ENCODE measurements at regions not wholly inside any gene's neighbourhood (a gene's known extent, or its start where the extent isn't known, plus 50 kb on each side); places are given as distances from the start of the nearest gene placed in this dataset.

DNA sequence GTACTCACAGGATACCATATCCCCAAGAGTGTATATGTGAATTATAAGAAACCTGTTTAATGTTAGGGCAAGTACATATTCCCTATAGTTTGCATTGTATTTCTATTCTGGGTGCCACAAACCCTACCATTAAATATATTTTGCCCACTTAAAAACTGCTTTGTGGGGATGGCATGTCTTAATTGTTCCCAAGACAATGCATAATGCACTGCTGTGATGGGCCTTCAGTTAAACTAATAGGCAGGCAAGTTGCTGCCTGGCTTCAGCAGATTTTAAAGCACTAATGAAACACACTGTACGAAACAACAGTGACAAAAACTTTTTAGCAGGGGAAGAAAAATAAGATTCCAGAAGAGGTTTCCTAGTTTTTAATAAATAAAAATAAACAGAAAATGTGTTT, 104.8 kb upstream of the VRK2 start:
- no peaks in the 10 kb centered on the region for H3K4me1 Mint-ChIP-seq (ENCODE audit: unreplicated experiment)
- no peak overlapping the region for H3K27ac Mint-ChIP-seq (ENCODE audit: unreplicated experiment)
- H3K36me3 Mint-ChIP-seq (ENCODE audit: low read depth, unreplicated experiment), result no peaks in the 10 kb centered on the region
- TF ChIP-seq, protein P1, sequence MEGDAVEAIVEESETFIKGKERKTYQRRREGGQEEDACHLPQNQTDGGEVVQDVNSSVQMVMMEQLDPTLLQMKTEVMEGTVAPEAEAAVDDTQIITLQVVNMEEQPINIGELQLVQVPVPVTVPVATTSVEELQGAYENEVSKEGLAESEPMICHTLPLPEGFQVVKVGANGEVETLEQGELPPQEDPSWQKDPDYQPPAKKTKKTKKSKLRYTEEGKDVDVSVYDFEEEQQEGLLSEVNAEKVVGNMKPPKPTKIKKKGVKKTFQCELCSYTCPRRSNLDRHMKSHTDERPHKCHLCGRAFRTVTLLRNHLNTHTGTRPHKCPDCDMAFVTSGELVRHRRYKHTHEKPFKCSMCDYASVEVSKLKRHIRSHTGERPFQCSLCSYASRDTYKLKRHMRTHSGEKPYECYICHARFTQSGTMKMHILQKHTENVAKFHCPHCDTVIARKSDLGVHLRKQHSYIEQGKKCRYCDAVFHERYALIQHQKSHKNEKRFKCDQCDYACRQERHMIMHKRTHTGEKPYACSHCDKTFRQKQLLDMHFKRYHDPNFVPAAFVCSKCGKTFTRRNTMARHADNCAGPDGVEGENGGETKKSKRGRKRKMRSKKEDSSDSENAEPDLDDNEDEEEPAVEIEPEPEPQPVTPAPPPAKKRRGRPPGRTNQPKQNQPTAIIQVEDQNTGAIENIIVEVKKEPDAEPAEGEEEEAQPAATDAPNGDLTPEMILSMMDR (IDR thresholded peaks at IDR 0.05; ENCODE audit: unreplicated experiment), result no peak
- DNase-seq (ENCODE audit: low spot score), result no peak
- H3K9me3 Mint-ChIP-seq (ENCODE audit: unreplicated experiment), result no peaks in the 10 kb centered on the region
- no peak overlapping the region for H3K4me3 Mint-ChIP-seq (ENCODE audit: unreplicated experiment)
- H3K27me3 Mint-ChIP-seq (ENCODE audit: unreplicated experiment), result no peaks in the 10 kb centered on the region

DNA sequence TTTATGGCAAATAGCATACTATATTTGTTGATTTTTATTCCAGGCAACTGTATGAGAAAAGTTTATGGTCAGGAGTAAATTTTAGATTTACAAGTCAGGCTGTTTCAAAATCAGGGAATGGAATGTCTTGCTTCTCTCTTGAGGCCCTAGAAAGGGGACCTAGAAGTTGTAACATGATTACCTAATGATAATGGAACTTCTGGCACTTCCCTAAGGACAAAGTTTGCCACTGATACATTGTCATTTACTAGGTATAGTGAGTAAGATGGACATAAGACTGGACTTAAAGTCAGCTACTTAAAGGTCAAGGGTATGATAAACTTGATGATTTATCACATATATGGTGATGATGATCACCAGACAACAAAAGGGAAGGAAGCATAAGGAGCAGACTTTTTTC, 103.3 kb upstream of the VRK2 start:
- DNase-seq (ENCODE audit: low spot score), result no peak
- H3K4me1 Mint-ChIP-seq (ENCODE audit: unreplicated experiment), result no peaks in the 10 kb centered on the region
- TF ChIP-seq, protein P1 (IDR thresholded peaks at IDR 0.05; ENCODE audit: unreplicated experiment), result no peak
- no peaks in the 10 kb centered on the region for H3K36me3 Mint-ChIP-seq (ENCODE audit: low read depth, unreplicated experiment)
- H3K27me3 Mint-ChIP-seq (ENCODE audit: unreplicated experiment), result no peaks in the 10 kb centered on the region
- H3K27ac Mint-ChIP-seq (ENCODE audit: unreplicated experiment), result no peak overlapping the region
- no peak overlapping the region for H3K4me3 Mint-ChIP-seq (ENCODE audit: unreplicated experiment)
- H3K9me3 Mint-ChIP-seq (ENCODE audit: unreplicated experiment), result no peaks in the 10 kb centered on the region

DNA sequence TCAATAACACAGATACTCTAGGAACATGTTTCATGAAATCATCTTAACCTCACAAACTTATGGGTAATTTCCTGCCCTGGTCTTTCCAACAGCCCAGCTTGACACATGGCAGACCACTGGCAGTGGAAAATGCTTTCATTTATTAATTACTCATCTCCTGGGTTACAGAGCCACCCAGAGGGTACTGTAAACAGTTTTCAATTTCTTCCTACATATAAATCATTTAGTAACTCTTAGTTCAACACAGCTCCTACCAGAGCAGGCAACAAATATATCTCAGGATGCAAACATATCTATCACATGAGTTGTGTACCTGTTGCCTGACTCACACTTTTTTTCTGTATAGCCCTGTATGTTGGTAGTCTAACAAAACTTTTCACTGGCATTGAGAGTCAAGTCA, 99.2 kb upstream of the VRK2 start:
- no peak overlapping the region for H3K27ac Mint-ChIP-seq (ENCODE audit: unreplicated experiment)
- TF ChIP-seq, protein P1 (IDR thresholded peaks at IDR 0.05; ENCODE audit: unreplicated experiment), result no peak
- no peaks in the 10 kb centered on the region for H3K4me1 Mint-ChIP-seq (ENCODE audit: unreplicated experiment)
- H3K36me3 Mint-ChIP-seq (ENCODE audit: low read depth, unreplicated experiment), result no peaks in the 10 kb centered on the region
- H3K9me3 Mint-ChIP-seq (ENCODE audit: unreplicated experiment), result no peaks in the 10 kb centered on the region
- no peaks in the 10 kb centered on the region for H3K27me3 Mint-ChIP-seq (ENCODE audit: unreplicated experiment)
- no peak overlapping the region for H3K4me3 Mint-ChIP-seq (ENCODE audit: unreplicated experiment)
- no peak for DNase-seq (ENCODE audit: low spot score)

DNA sequence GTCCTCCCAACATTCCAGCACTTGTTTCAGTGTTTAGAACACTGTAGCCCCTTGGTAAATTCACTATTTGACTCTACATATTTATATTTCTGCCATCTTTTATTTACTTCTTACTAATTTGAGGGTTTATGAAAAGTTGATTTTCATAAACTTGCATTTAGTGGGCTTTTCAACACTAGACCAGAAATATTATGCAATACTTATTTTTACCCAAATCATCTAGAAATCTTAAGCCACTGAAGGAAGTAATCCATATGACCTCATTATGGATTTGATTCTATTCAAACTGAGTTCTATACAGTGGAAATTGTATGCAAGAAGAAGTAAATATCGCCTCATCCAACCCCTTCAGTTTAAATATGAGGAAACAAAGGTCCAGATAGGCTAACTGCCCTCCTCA, 92.6 kb upstream of the VRK2 start:
- Mint-ChIP-seq H3K27me3 (ENCODE audit: unreplicated experiment) (no peaks in the 10 kb centered on the region), H3K36me3 (ENCODE audit: low read depth, unreplicated experiment) (no peaks in the 10 kb centered on the region), H3K4me3 (ENCODE audit: unreplicated experiment) (no peak overlapping the region), H3K9me3 (ENCODE audit: unreplicated experiment) (no peaks in the 10 kb centered on the region), H3K4me1 (ENCODE audit: unreplicated experiment) (no peaks in the 10 kb centered on the region), H3K27ac (ENCODE audit: unreplicated experiment) (no peak overlapping the region)
- no peak for DNase-seq (ENCODE audit: low spot score)
- TF ChIP-seq, protein P1 (IDR thresholded peaks at IDR 0.05; ENCODE audit: unreplicated experiment), result no peak

DNA sequence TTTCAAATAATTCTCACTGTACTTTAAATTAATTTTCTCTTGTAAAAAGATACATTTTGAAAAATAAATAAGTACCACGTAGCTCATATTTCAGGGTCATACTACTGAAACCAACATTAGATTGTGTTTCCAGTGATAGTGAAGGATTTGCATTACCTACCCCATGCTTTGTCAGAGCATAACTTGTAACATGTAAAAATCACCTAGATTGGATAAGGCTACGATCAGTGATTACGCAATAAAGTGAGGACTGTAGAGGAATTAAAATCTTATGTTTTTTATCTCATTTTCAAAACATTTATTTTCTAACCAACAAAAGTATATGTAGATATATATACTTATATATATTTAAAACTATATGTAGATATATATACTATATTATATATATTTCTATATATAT, 89.4 kb upstream of the VRK2 start:
- Mint-ChIP-seq H3K4me3 (ENCODE audit: unreplicated experiment) (no peak overlapping the region), H3K27me3 (ENCODE audit: unreplicated experiment) (no peaks in the 10 kb centered on the region), H3K36me3 (ENCODE audit: low read depth, unreplicated experiment) (no peaks in the 10 kb centered on the region), H3K9me3 (ENCODE audit: unreplicated experiment) (no peaks in the 10 kb centered on the region), H3K27ac (ENCODE audit: unreplicated experiment) (no peak overlapping the region), H3K4me1 (ENCODE audit: unreplicated experiment) (no peaks in the 10 kb centered on the region)
- DNase-seq (ENCODE audit: low spot score), result no peak
- TF ChIP-seq, protein P1 (IDR thresholded peaks at IDR 0.05; ENCODE audit: unreplicated experiment), result no peak
